Amniotic stem cell (primary cell): ENCODE measurements at regions not wholly inside any gene's neighbourhood (a gene's known extent, or its start where the extent isn't known, plus 50 kb on each side); places are given as distances from the start of the nearest gene placed in this dataset.

Experiments
- DNase-seq: peaks from one replicate; lab custom pipeline; 2025; lab: John Stamatoyannopoulos, UW

GRCh38 chr19:34305221-34306083 lies 51.1 kb downstream of the GARRE1 start:
- no peak for DNase-seq

DNA sequence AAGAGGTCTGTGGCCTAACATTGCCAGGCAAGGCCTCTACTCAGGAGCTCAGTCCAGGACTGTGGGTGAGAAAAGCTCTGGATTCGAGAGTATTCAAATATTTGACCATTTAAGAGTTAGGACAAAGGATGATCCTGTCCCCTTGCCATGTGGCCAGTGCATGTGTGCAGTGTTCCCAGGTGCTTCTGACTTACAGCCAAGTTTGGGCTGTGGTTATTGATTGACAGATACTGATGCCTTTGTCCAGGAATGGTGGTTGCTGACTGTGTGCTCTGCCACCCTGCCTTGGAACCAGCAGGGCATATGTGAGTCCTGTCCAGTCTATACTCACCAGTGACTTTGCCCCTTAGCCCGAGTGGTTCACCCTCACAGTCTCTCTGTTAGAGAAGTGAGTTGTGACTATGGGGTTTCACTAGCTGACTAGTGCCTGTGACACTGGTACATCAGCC lies 51.9 kb downstream of the GARRE1 start:
- DNase-seq, result no peak

DNA sequence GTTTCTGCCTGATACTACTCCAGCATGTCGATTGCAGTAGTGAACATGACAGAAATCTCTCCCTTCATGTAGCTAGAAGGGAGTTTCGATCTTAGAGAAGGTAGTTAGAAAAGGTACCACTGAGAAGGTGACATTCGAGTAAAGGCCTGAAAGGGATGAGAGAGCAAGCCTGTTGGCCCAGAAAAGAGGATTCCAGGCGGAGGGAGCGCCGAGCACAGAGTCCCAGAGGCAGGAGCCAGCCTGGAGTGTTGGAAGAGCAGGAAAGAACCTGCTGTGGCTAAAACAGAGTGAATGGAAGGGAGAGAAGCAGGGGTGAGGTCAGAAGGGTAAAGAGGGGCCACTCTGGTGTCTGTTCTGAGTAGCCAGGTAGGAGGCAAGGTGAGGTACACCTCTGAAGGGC lies 52.5 kb downstream of the GARRE1 start:
- no peak for DNase-seq

DNA sequence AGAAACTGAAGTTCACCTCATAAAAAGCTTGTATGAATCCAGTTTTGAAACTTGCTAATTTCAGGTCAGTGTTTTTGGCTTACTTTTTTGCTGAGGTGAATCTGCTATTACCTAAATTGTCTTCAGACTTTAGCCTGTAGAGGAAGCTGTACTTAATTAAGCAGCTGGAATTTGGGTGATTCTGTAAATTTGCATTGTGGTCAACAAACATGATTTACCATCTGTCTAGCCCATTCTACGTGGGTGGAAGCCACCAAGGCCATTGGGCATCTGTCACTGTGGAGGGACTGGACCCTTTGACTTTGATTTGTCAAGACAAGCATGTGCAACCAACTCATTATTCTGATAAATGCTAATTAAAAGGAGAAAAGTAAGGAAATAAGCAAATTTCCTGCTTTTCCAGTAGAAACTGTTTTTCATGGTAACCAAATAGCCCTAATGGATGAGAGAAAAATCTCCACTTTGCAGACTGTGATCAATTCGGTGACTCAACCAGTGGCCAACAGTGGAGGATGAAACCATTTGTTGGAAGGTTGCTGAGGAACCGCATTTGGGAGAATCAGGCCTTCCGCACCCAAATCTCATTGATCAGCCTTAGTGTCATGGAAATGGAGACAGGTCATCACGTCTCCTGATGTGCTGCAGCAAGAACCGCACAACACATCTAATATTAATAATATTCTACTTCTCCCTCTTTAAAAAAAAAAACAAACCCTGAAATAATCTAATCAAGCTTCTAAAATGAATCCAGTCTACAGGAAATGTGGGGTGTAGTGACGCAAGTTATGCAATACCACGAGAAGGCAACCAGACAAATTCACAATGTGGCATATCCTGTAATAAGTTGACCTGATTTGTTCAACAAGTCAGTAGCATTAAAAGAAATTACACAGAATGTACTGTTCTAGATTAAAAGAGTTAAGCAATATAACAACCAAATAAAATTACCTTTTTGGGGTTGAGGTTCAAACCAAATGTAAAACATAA lies 54.3 kb downstream of the GARRE1 start:
- no peak for DNase-seq

GRCh38 chr19:34309368-34310138 lies 55.2 kb downstream of the GARRE1 start:
- DNase-seq, result no peak

DNA sequence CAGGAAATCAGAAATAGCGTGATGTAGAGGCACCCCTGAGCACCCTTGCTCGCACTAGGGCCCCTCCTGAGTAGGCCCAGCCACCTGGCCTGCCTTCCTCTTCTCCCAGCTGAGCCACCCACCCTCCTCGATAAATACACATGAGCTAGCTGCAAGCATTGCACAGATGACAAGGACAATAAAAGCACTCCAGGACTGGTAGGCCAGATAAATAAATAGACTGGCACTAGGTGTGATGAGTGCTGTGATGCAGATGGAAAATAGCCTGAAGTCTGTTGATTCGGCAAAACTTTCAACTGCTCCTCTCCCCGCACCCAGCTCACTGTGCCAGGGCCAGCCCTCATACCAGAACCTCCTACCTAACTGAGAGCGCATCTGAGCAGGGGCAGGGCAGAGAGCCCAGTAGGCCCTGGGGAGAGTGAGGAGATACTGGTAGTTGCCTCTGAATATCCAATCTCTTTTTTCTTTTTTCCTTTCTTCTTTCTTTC lies 54.5 kb upstream of the GPI start:
- no peak for DNase-seq

GRCh38 chr19:34313188-34313587 lies 51.8 kb upstream of the GPI start:
- peak; percentile 16 for DNase-seq

DNA sequence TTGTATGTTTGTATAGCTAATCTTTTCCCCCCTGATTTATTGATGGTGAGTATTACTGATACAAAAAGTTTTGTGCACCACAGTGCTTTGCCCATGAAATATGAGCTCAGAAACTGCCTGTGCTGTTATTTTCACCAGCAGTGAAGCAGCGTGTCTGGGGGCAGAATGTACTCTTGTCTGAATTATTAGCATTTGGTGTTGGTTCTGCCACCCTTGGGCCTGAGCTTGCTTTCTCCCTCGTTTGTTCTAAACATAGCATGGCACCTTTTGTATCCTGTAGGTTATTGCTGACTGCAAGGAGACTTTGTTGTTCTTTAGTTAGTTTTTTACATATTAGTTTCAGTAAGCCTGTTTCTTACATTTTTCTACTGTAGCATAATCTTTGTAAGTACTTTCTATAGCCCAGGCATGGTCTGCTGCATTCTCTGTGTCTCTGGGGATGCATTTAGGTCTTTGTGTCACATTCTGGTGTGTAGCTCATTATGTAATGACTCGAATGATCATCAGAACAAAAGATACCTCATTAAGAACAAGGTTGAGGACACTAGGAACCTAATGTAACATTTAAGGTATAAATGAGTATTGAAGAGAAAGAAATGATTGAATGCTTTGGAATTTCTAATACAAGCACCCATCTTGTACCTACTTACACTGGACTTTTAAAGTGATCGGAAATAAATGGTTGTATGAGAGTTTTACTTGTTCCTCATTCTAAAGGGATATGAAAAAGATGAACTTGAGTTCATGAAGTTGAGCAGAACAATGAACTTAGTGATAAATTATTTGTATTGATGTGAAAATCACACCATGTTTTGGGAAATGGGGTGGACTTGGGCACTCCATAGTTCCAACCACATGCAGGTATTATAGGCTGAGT lies 50.3 kb upstream of the GPI start:
- no peak for DNase-seq
